ENCODE measurements at regions not wholly inside any gene's neighbourhood (a gene's known extent, or its start where the extent isn't known, plus 50 kb on each side); places are given as distances from the start of the nearest gene placed in this dataset.

DNA sequence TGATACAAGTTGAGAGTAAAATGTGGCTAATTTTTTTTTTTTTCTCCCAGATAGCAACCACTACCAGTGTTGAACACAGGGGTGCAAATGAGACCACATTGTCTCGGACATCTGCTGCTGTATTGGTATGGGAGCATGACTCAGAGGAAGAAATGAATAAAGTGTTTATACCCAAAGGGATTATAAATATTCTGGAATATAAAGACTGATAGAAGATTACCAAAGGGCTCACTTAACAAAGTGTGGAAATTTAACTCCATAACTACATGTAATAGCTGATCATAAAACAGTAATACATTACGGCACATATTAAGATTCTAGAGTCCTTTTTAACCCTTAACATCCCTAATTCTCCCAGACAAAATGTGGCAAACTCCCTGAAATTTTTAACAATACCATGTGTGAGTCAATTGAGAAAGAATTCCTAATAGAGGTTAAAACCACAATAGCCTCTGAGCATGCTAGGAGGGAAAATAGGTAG lies 1023.0 kb upstream of the ACVR2A start:
- no peak overlapping the region for H3K4me3 ChIP-seq (ENCODE audit: low read length)
- H3K27me3 ChIP-seq (ENCODE audit: control insufficient read depth in 1 of 2, insufficient read depth in 2 of 2, low read length in 2 of 2) = no peaks in the 10 kb centered on the region
- intact Hi-C loops (cut with DNase I, micrococcal nuclease) = no loop called here
- Mint-ChIP-seq H3K9me3 (peaks cover 8% of the 10 kb centered on the region), H3K36me3 (ENCODE audit: low read depth) (no peaks in the 10 kb centered on the region), H3K4me1 (ENCODE audit: low read depth) (no peaks in the 10 kb centered on the region), H3K27ac (no peak overlapping the region), H3K4me3 (no peak overlapping the region), H3K27me3 (no peaks in the 10 kb centered on the region)
- TF ChIP-seq, protein P1, sequence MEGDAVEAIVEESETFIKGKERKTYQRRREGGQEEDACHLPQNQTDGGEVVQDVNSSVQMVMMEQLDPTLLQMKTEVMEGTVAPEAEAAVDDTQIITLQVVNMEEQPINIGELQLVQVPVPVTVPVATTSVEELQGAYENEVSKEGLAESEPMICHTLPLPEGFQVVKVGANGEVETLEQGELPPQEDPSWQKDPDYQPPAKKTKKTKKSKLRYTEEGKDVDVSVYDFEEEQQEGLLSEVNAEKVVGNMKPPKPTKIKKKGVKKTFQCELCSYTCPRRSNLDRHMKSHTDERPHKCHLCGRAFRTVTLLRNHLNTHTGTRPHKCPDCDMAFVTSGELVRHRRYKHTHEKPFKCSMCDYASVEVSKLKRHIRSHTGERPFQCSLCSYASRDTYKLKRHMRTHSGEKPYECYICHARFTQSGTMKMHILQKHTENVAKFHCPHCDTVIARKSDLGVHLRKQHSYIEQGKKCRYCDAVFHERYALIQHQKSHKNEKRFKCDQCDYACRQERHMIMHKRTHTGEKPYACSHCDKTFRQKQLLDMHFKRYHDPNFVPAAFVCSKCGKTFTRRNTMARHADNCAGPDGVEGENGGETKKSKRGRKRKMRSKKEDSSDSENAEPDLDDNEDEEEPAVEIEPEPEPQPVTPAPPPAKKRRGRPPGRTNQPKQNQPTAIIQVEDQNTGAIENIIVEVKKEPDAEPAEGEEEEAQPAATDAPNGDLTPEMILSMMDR (IDR thresholded peaks at IDR 0.05) = no peak
- DNase-seq = no peak
- H3K27ac ChIP-seq (ENCODE audit: low read depth in 1 of 2, low read length in 2 of 2) = no peak overlapping the region
- H3K9me3 ChIP-seq (ENCODE audit: control insufficient read depth in 1 of 2, insufficient read depth in 1 of 2, low read length in 2 of 2) = peaks cover 0 to 5% of the 10 kb centered on the region in 2 experiments
- ATAC-seq (ENCODE audit: poor library complexity) = no peak
- ChIA-PET CTCF (no interaction called here), POLR2A (no interaction called here)
- H3K36me3 ChIP-seq (ENCODE audit: insufficient read depth, low read length) = no peaks in the 10 kb centered on the region
- no peaks in the 10 kb centered on the region for H3K4me1 ChIP-seq (ENCODE audit: insufficient read depth, low read length)

DNA sequence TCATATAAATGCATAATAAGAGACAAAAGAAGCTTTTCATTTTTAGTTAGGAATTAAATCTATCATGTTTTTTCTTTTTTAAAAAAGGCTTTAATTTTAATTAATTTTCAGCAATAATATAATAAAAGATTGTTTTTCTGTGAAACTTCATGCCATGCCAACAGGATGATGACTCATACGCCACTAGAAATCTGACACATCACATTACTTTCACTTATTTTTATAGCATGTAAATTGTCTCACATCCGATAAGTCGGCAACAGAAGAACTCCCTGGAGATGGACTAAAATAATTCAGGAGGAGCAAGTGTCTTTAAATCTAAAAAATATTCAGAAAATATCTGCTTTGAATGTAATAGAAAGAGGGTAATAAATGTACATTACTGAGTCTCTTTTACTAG lies 1024.2 kb upstream of the ACVR2A start:
- POLR2A ChIA-PET = no interaction called here
- Mint-ChIP-seq H3K36me3 (ENCODE audit: low read depth) (no peaks in the 10 kb centered on the region), H3K27ac (no peak overlapping the region), H3K4me3 (no peak overlapping the region), H3K27me3 (no peaks in the 10 kb centered on the region), H3K9me3 (peaks cover 8% of the 10 kb centered on the region), H3K4me1 (ENCODE audit: low read depth) (no peaks in the 10 kb centered on the region)
- CTCF ChIA-PET = no interaction called here
- H3K27ac ChIP-seq (ENCODE audit: low read depth in 1 of 2, low read length in 2 of 2) = no peak overlapping the region
- intact Hi-C loops (cut with DNase I, micrococcal nuclease) = no loop called here
- no peaks in the 10 kb centered on the region for H3K27me3 ChIP-seq (ENCODE audit: control insufficient read depth in 1 of 2, insufficient read depth in 2 of 2, low read length in 2 of 2)
- H3K36me3 ChIP-seq (ENCODE audit: insufficient read depth, low read length) = no peaks in the 10 kb centered on the region
- peaks cover 0 to 5% of the 10 kb centered on the region in 2 experiments for H3K9me3 ChIP-seq (ENCODE audit: control insufficient read depth in 1 of 2, insufficient read depth in 1 of 2, low read length in 2 of 2)
- no peak for DNase-seq
- TF ChIP-seq, protein P1 (IDR thresholded peaks at IDR 0.05) = no peak
- H3K4me3 ChIP-seq (ENCODE audit: low read length) = no peak overlapping the region
- H3K4me1 ChIP-seq (ENCODE audit: insufficient read depth, low read length) = no peaks in the 10 kb centered on the region
- ATAC-seq (ENCODE audit: poor library complexity) = no peak

DNA sequence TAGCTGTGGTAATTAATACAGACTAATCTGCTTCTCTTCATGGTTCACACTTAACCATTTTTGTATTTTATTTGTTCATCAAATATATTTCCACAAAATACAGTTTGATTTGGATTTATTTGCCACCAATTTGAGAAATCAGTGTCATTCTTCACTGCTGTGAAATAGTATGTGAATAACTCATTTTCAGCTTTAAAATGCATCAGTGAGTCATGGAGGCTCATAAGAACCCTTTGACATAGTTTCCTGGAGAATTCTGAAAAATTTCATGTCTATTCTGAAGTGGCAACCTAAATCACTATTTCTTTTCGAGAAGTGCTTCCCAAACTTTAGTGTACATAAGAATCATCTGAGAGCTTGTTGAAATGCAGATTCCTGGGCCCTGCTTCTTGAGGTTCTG lies 1026.7 kb upstream of the ACVR2A start:
- no peak overlapping the region for H3K4me3 Mint-ChIP-seq
- POLR2A ChIA-PET = no interaction called here

More for the DNA sequence above, 1026.7 kb upstream of the ACVR2A start:
- no peak overlapping the region for H3K27ac Mint-ChIP-seq
- Histone ChIP-seq H3K36me3 (ENCODE audit: insufficient read depth, low read length) (no peaks in the 10 kb centered on the region), H3K27ac (ENCODE audit: low read depth in 1 of 2, low read length in 2 of 2) (no peak overlapping the region), H3K4me1 (ENCODE audit: insufficient read depth, low read length) (no peaks in the 10 kb centered on the region), H3K4me3 (ENCODE audit: low read length) (no peak overlapping the region), H3K27me3 (ENCODE audit: control insufficient read depth in 1 of 2, insufficient read depth in 2 of 2, low read length in 2 of 2) (no peaks in the 10 kb centered on the region), H3K9me3 (ENCODE audit: control insufficient read depth in 1 of 2, insufficient read depth in 1 of 2, low read length in 2 of 2) (peaks cover 0 to 5% of the 10 kb centered on the region in 2 experiments)
- intact Hi-C loops (cut with DNase I, micrococcal nuclease) = no loop called here
- no peaks in the 10 kb centered on the region for H3K27me3 Mint-ChIP-seq
- H3K4me1 Mint-ChIP-seq (ENCODE audit: low read depth) = no peaks in the 10 kb centered on the region
- DNase-seq (no peak), ATAC-seq (ENCODE audit: poor library complexity) (no peak)
- H3K36me3 Mint-ChIP-seq (ENCODE audit: low read depth) = no peaks in the 10 kb centered on the region
- TF ChIP-seq, protein P1 (IDR thresholded peaks at IDR 0.05) = no peak
- CTCF ChIA-PET = no interaction called here
- H3K9me3 Mint-ChIP-seq = peaks cover 4% of the 10 kb centered on the region
